Natural killer cell treated with Interleukin-12 subunit alpha and Interleukin-12 subunit beta and Interleukin-15 and Interleukin-18, amount 100 ng/mL, for 72 hours (primary cell): ENCODE measurements at regions not wholly inside any gene's neighbourhood (a gene's known extent, or its start where the extent isn't known, plus 50 kb on each side); places are given as distances from the start of the nearest gene placed in this dataset.
"Not testable (repeated sequence)": the region's sequence is repeated elsewhere in the genome, so short reads cannot be mapped to it uniquely, and the experiment has no call there.

Experiments used
- ATAC-seq, 2 donors: fragments of 150-1000 bp; cut with Tn5 transposase in 1 of 2; sonication (Bioruptor Pico), chemical (Tn5 transposase) in 1 of 2; 2 replicates each; pipeline ENCODE4 v1.10.0; 2021
- DNase-seq: peaks from one replicate; pipeline ENCODE4 v3.0.0; 2022; ENCODE audit warnings: low spot score
- H3K27ac Mint-ChIP-seq, 2 donors: 1 replicate in 1 of 2; 2 replicates in 1 of 2; pipeline ENCODE4 v1.8.0; 2022; ENCODE audit warnings: mixed read lengths in 2 of 2, mild to moderate bottlenecking in 1 of 2, moderate library complexity in 1 of 2
- H3K27me3 Mint-ChIP-seq, 2 donors: 1 replicate in 1 of 2; 2 replicates in 1 of 2; pipeline ENCODE4 v1.8.0; 2022; ENCODE audit warnings: mixed read lengths in 2 of 2
- H3K36me3 Mint-ChIP-seq: one replicate; pipeline ENCODE4 v1.8.0; 2022; ENCODE audit warnings: mixed read lengths
- H3K4me1 Mint-ChIP-seq, 2 donors: 1 replicate in 1 of 2; 2 replicates in 1 of 2; pipeline ENCODE4 v1.8.0; 2022; ENCODE audit warnings: low read depth in 2 of 2, mixed read lengths in 2 of 2, mild to moderate bottlenecking in 1 of 2
- H3K4me3 Mint-ChIP-seq: one replicate; pipeline ENCODE4 v1.8.0; 2022; ENCODE audit warnings: mixed read lengths
- H3K9me3 Mint-ChIP-seq: 2 replicates; pipeline ENCODE4 v1.8.0; 2022; ENCODE audit warnings: mixed read lengths

- DNase-seq, H3K27ac Mint-ChIP-seq, H3K4me3 Mint-ChIP-seq, ATAC-seq, H3K36me3 Mint-ChIP-seq, H3K9me3 Mint-ChIP-seq, H3K27me3 Mint-ChIP-seq, H3K4me1 Mint-ChIP-seq: not testable (repeated sequence)
Observed at GRCh38 chr2:90295036-90295750, 1603.7 kb downstream of the RPIA start.

DNA sequence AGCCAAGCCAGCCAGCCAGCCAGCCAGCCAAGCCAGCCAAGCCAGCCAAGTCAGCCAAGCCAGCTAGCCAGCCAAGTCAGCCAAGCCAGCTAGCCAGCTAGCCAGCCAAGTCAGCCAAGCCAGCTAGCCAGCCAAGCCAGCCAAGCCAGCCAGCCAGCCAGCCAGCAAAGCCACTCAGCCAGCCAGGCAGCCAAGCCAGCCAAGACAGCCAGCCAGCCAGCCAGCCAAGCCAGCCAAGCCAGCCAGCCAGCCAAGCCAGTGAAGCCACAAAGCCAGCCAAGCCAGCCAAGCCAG, 1605.0 kb downstream of the RPIA start:
- H3K4me3 Mint-ChIP-seq, H3K9me3 Mint-ChIP-seq, H3K27ac Mint-ChIP-seq, H3K36me3 Mint-ChIP-seq, H3K4me1 Mint-ChIP-seq, ATAC-seq, H3K27me3 Mint-ChIP-seq: not testable (repeated sequence)
- peak; percentile 56 for DNase-seq

GRCh38 chr2:90297701-90298100, 1606.2 kb downstream of the RPIA start:
- DNase-seq, H3K27me3 Mint-ChIP-seq, H3K36me3 Mint-ChIP-seq, H3K9me3 Mint-ChIP-seq, H3K27ac Mint-ChIP-seq, H3K4me3 Mint-ChIP-seq, ATAC-seq, H3K4me1 Mint-ChIP-seq: not testable (repeated sequence)

- H3K9me3 Mint-ChIP-seq, H3K4me1 Mint-ChIP-seq, H3K36me3 Mint-ChIP-seq, ATAC-seq, DNase-seq, H3K4me3 Mint-ChIP-seq, H3K27me3 Mint-ChIP-seq, H3K27ac Mint-ChIP-seq: not testable (repeated sequence)
Observed at GRCh38 chr2:90298126-90298755, 1606.8 kb downstream of the RPIA start.

- not testable (repeated sequence) for H3K36me3 Mint-ChIP-seq, H3K4me1 Mint-ChIP-seq, H3K9me3 Mint-ChIP-seq, H3K27ac Mint-ChIP-seq, H3K4me3 Mint-ChIP-seq, H3K27me3 Mint-ChIP-seq, DNase-seq
- peak in 1 of 2 donors; percentile 27 for ATAC-seq
Observed at GRCh38 chr2:90298983-90299382, 1607.5 kb downstream of the RPIA start.

DNA sequence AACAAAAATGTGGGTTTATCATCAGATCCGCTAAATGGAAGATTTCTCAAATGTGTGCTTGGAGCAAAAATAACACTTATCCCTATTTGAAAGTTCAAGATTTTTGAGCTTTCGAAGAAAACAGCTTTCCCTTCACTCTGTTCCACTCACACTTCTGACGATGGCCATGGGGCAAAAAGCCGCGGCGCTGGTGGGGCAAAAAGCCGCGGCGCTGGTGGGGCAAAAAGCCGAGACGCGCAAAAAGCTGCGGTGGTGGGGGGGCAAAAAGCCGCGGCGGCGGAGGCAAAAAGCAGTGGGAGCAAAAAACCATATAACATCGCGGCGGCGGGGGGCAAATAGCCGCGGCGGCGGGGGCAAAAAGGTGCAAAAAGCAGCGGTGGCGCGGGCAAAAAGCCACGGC, 1631.5 kb downstream of the RPIA start:
- H3K4me1 Mint-ChIP-seq, H3K27ac Mint-ChIP-seq, DNase-seq, ATAC-seq, H3K36me3 Mint-ChIP-seq, H3K27me3 Mint-ChIP-seq, H3K4me3 Mint-ChIP-seq, H3K9me3 Mint-ChIP-seq: not testable (repeated sequence)

- H3K9me3 Mint-ChIP-seq, H3K27me3 Mint-ChIP-seq, H3K4me1 Mint-ChIP-seq, H3K4me3 Mint-ChIP-seq, DNase-seq, H3K36me3 Mint-ChIP-seq, H3K27ac Mint-ChIP-seq, ATAC-seq: not testable (repeated sequence)
Observed at GRCh38 chr2:90323612-90324558, 1632.4 kb downstream of the RPIA start.

DNA sequence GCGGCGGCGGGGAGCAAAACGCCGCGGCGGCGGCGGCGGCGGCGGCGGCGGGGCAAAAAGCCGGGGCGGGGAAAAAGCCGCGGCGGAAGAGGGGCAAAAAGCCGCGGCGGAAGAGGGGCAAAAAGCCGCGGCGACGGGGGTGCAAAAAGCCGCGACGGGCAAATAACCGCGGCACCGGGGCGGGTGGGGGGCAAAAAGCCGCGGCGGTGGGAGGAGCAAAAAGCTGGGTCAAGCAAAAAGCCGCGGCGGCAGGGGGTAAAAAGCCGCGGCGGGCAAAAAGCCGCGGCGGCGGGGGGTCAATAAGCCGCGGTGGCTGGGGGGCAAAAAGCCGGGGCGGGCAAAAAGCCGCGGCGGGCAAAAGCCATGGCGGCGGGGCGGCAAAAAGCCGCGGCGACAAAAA, 1633.2 kb downstream of the RPIA start:
- H3K36me3 Mint-ChIP-seq, H3K9me3 Mint-ChIP-seq, H3K4me1 Mint-ChIP-seq, DNase-seq, H3K27ac Mint-ChIP-seq, ATAC-seq, H3K4me3 Mint-ChIP-seq, H3K27me3 Mint-ChIP-seq: not testable (repeated sequence)

- not testable (repeated sequence) for H3K27me3 Mint-ChIP-seq, ATAC-seq, H3K27ac Mint-ChIP-seq, DNase-seq, H3K4me3 Mint-ChIP-seq, H3K9me3 Mint-ChIP-seq, H3K4me1 Mint-ChIP-seq, H3K36me3 Mint-ChIP-seq
Observed at GRCh38 chr2:90325796-90326353, 1634.4 kb downstream of the RPIA start.

GRCh38 chr2:90355546-90355945, 1664.1 kb downstream of the RPIA start:
- not testable (repeated sequence) for H3K36me3 Mint-ChIP-seq, H3K4me3 Mint-ChIP-seq, H3K9me3 Mint-ChIP-seq, H3K4me1 Mint-ChIP-seq, H3K27me3 Mint-ChIP-seq, H3K27ac Mint-ChIP-seq, ATAC-seq, DNase-seq

DNA sequence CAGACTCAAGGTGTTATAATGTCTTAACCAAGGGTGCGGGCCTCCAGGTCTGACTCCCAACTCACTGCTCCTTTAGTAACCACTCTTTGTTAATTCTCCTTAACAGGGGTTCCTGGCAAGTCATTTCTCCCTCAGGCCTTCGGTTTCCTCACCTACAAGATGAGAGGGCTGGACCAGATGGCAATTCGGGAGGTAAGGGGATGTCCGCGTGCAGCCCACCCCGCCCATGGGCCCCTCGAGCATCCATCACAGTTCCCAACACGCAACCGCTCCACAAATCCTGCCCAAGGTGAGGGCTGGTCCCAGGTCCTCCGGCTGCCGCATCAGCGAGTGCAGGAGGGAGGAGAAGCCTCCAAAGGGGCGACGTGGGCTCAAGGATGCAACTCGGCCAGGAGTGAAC, 1667.9 kb downstream of the RPIA start:
- not testable (repeated sequence) for H3K4me1 Mint-ChIP-seq, H3K9me3 Mint-ChIP-seq, H3K27me3 Mint-ChIP-seq, H3K36me3 Mint-ChIP-seq, DNase-seq, H3K27ac Mint-ChIP-seq, H3K4me3 Mint-ChIP-seq, ATAC-seq

DNA sequence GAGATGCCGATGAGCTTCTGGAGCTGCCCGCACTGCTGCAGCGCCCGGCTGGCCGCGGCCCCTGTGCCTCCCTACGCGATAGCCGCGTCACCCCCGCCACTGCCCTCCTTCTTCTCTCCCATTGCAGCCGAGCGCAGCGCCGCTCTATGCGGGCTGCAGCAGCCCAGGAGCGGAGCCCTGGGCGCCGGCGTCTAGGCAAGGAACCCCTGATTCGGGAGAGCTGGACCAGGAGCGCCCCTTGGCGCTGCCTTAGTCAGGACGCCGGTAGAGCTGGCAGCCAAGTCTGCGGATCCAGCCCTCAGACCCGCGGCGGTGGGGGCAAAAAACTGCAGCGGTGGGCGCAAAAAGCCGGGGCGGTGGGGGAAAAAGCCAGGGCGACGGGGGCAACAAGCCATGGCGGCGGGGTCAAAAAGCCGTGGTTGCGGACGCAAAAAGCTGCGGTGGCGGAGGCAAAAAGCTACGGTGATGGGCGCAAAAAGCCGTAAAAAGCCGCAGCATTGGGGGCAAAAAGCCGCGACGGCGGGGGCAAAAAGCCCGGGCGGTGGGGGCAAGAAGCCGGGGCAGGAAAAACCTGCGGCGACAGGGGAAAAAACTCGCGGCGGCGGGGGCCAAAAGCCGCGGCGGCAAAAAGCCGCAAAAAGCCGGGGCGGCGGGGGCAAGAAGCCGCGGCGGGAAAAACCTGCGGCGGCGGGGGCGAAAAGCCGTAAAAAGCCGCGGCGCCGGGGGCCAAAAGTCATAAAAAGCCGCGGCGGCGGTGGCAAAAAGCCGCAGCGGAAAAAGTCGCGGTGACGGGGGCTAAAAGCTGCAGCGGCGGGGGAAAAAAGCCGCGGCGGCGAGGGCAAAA, 1668.6 kb downstream of the RPIA start:
- not testable (repeated sequence) for H3K4me3 Mint-ChIP-seq, H3K9me3 Mint-ChIP-seq, H3K27ac Mint-ChIP-seq, H3K4me1 Mint-ChIP-seq, H3K27me3 Mint-ChIP-seq, ATAC-seq, H3K36me3 Mint-ChIP-seq, DNase-seq

- not testable (repeated sequence) for ATAC-seq, H3K27ac Mint-ChIP-seq, H3K4me3 Mint-ChIP-seq, DNase-seq, H3K4me1 Mint-ChIP-seq, H3K9me3 Mint-ChIP-seq, H3K27me3 Mint-ChIP-seq, H3K36me3 Mint-ChIP-seq
Observed at GRCh38 chr2:90360731-90361035, 1669.2 kb downstream of the RPIA start.
